GM12865 (cell line): ENCODE measurements at regions not wholly inside any gene's neighbourhood (a gene's known extent, or its start where the extent isn't known, plus 50 kb on each side); places are given as distances from the start of the nearest gene placed in this dataset.

Experiments used
- DNase-seq: peaks from one replicate; pipeline ENCODE4 v3.0.0; 2010; ENCODE audit warnings: low read depth
- H3K4me3 ChIP-seq: 2 replicates; pipeline ENCODE4 v1.5.1; 2011; ENCODE audit warnings: mild to moderate bottlenecking, low read depth, low read length, control low read depth
- TF ChIP-seq, protein P1 (sequence below): IDR thresholded peaks from 2 replicates; pipeline ENCODE4 v1.5.1; 2011; ENCODE audit warnings: low read length, control low read depth, low read depth, inconsistent platforms; ENCODE audit not compliant: insufficient read depth; ENCODE audit errors: missing control alignments

DNA sequence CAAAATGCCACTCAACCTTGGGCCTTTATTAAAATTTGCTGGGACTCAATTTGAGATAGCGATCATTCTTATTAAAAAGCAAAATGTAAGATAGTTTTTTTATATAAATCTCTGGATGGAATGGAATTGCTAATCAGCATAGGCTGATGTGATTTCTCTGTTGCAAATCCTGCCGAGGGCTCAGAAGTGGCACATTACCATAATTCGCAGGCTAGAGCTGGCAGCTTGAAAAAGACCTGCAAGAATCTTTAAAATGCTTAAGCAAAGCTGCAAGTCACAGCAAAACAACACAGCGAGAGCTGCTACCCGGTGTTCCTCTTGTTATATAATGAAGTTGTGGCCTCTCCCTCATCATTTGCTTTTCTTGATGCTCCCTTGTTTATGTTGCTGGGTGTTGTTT, 448.1 kb downstream of the GATA3 start:
- TF ChIP-seq, protein P1, sequence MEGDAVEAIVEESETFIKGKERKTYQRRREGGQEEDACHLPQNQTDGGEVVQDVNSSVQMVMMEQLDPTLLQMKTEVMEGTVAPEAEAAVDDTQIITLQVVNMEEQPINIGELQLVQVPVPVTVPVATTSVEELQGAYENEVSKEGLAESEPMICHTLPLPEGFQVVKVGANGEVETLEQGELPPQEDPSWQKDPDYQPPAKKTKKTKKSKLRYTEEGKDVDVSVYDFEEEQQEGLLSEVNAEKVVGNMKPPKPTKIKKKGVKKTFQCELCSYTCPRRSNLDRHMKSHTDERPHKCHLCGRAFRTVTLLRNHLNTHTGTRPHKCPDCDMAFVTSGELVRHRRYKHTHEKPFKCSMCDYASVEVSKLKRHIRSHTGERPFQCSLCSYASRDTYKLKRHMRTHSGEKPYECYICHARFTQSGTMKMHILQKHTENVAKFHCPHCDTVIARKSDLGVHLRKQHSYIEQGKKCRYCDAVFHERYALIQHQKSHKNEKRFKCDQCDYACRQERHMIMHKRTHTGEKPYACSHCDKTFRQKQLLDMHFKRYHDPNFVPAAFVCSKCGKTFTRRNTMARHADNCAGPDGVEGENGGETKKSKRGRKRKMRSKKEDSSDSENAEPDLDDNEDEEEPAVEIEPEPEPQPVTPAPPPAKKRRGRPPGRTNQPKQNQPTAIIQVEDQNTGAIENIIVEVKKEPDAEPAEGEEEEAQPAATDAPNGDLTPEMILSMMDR: no peak
- no peak for DNase-seq
- H3K4me3 ChIP-seq: no peak overlapping the region

DNA sequence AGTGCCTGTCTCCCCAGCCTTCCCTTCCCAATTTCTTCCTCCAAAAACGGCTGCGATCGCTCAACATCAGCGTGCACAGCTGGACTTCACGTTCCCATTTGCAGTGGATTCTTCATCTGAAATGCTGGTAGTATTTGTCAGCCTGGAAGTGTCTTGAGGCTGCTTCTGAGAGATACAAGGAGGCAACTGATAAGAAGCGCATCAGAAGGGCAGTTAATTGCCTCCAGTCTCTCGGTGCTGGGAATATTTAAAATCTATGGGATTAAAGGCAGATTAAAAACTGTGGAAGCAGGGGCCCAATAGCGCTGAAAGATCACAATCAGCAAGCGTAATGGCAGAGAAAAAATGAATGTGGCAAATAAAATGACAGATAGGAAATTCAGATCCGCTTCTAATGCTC, 450.0 kb downstream of the GATA3 start:
- TF ChIP-seq, protein P1: no peak
- H3K4me3 ChIP-seq: no peak overlapping the region
- DNase-seq: no peak

DNA sequence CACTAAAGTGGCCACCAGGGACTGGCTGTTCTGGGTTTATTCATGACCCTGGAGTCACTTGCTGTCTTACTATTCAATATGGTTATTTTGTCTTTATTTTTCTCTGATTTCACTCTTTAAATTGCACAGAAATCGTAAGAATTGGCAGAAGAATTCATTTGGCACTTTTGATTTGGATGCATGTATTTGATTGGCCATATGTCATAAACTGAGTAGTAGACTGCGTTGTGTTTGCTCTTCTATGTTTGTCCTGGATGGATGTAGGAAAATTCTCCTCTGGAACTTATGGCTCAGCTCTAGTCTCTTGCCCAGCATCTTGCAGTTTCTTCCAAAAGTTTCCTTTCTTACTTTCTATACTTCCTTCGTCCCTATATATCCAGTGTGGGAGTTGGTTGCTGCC, 452.7 kb downstream of the GATA3 start:
- H3K4me3 ChIP-seq: no peak overlapping the region
- TF ChIP-seq, protein P1: no peak
- no peak for DNase-seq

DNA sequence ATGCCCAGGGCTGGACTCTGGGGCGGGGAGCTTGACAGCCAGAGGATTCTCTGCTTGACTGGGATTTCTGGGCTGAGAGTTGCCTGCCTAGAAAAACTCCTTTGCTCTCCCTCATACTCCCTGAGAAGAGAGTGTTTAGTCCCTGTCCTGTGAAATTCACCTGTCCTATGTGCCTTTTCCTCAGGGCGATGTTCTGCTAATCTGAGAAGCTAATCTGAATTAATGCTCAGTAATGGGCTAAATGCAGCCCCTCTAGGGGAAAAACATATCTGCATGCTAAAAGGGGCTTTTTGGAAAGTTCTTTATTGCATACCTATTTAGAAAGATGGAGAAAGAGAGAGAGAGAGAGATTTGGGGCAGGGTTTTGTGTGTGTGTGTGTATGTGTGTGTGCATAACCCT, 454.4 kb downstream of the GATA3 start:
- no peak for DNase-seq
- TF ChIP-seq, protein P1: no peak
- H3K4me3 ChIP-seq: no peak overlapping the region

DNA sequence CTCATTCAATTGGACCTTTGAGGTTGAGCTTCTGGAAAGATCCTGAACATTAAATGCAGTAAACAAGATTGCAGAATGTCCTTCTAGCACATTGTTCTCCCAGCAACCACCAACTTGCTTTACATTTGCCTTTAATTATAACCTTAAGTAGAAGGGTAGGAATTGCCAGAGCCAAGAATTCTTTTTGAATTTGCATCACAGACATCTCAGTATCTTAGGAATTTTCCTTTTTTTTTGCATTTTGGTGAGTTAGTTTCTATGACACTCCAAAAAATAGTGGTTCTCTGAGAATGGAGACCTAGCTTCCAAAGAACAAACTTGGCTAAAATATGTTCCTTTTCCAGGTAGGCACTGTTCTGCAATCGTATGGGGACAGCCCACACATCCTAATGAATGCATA, 456.0 kb downstream of the GATA3 start:
- no peak overlapping the region for H3K4me3 ChIP-seq
- no peak for DNase-seq
- TF ChIP-seq, protein P1: no peak

DNA sequence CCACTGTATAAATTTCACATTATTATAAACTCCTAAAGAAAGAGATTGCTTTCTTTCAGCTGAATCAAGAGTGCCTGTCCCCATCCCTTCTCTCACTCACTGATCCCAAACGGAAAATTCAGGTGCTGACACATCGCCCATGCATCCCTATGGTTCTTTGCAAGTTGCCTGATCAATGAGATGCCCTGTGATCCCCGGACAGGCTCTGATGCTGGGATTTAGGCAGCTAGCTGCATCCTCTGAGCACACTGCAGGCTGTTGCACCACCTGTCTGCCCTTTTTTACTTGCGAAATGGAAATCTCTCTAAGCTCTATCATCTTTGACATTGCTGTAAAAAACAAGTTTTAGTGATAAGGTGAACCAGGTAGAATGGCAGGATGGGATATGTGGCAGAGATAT, 456.5 kb downstream of the GATA3 start:
- TF ChIP-seq, protein P1: no peak
- H3K4me3 ChIP-seq: no peak overlapping the region
- no peak for DNase-seq
